ENCODE measurements at regions not wholly inside any gene's neighbourhood (a gene's known extent, or its start where the extent isn't known, plus 50 kb on each side); places are given as distances from the start of the nearest gene placed in this dataset.
A peak's percentile ranks its signal among the peaks of the same experiment; 100 is the strongest.

DNA sequence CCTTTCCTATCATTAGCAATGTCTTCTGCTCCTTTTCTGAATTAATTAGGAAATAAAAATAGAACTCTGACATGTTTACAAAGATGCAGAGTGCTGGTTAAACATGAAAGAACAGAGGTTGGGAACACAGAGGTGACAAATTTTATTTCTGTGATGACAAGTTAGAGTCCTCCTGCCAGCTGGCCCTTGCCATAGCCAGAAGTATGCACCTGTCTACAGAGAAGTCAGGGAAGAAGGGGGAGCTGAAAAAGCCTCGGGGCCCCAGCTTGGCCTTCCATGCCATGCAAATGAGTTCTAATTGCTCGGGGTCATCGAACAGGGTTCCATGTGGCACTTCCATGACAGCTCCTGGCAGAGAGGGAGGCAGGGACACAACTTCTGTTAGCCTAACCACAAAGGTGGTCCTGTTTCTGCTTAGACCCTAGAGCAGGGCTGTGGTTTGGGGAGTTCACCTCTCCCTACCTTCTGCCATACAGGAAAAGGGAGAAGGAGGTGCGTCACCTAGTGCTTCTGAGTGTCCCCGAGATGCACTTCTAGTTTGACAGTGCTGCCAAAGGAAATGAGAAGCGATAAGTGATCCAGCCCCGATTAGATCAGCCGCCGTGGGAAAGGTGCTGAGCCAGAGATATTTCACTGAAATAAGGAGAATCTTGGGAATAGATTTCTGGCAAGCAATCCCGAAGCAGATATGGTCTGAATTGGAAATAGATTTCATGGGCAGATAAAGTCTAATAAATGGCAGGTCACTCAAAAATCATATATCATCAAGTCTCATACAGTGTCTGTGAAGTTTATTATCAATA, 155.8 kb upstream of the FOXN3 start:
- H3K36me3 ChIP-seq = no peaks in the 10 kb centered on the region
- TF ChIP-seq, protein P1, sequence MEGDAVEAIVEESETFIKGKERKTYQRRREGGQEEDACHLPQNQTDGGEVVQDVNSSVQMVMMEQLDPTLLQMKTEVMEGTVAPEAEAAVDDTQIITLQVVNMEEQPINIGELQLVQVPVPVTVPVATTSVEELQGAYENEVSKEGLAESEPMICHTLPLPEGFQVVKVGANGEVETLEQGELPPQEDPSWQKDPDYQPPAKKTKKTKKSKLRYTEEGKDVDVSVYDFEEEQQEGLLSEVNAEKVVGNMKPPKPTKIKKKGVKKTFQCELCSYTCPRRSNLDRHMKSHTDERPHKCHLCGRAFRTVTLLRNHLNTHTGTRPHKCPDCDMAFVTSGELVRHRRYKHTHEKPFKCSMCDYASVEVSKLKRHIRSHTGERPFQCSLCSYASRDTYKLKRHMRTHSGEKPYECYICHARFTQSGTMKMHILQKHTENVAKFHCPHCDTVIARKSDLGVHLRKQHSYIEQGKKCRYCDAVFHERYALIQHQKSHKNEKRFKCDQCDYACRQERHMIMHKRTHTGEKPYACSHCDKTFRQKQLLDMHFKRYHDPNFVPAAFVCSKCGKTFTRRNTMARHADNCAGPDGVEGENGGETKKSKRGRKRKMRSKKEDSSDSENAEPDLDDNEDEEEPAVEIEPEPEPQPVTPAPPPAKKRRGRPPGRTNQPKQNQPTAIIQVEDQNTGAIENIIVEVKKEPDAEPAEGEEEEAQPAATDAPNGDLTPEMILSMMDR (IDR thresholded peaks at IDR 0.05) = no peak
- H3K4me1 ChIP-seq = peaks cover 8% of the 10 kb centered on the region
- no peak overlapping the region for H3K27ac ChIP-seq
- ATAC-seq = no peak
- H3K27me3 ChIP-seq = no peaks in the 10 kb centered on the region
- H3K4me3 ChIP-seq = no peak overlapping the region
- intact Hi-C loops (cut with DNase I) = no loop called here
- DNase-seq = no peak
- H3K9me3 ChIP-seq = no peaks in the 10 kb centered on the region

DNA sequence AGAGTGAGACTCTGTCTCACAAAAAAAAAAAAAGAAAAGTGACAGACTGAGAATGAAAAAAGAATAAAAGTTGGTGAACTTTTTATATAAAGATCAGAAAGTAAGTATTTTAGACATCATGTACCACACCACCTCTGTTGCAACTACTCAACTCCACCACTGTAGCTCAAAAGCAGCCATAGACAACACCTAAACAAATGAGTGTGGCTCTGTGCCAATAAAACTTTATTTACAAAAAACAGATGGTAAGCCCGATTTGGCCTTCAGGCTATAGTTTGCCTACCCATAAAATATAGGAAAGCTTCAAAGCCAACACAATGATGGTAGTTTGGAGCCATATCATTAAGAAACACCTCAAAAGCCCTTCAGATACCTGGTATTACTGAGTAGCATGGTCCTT, 154.5 kb upstream of the FOXN3 start:
- Histone ChIP-seq H3K27me3 (no peaks in the 10 kb centered on the region), H3K4me1 (peaks cover 7% of the 10 kb centered on the region), H3K9me3 (no peaks in the 10 kb centered on the region), H3K4me3 (no peak overlapping the region), H3K36me3 (no peaks in the 10 kb centered on the region), H3K27ac (no peak overlapping the region)
- intact Hi-C loops (cut with DNase I) = no loop called here
- TF ChIP-seq, protein P1 (IDR thresholded peaks at IDR 0.05) = no peak
- ATAC-seq = no peak
- DNase-seq = no peak

DNA sequence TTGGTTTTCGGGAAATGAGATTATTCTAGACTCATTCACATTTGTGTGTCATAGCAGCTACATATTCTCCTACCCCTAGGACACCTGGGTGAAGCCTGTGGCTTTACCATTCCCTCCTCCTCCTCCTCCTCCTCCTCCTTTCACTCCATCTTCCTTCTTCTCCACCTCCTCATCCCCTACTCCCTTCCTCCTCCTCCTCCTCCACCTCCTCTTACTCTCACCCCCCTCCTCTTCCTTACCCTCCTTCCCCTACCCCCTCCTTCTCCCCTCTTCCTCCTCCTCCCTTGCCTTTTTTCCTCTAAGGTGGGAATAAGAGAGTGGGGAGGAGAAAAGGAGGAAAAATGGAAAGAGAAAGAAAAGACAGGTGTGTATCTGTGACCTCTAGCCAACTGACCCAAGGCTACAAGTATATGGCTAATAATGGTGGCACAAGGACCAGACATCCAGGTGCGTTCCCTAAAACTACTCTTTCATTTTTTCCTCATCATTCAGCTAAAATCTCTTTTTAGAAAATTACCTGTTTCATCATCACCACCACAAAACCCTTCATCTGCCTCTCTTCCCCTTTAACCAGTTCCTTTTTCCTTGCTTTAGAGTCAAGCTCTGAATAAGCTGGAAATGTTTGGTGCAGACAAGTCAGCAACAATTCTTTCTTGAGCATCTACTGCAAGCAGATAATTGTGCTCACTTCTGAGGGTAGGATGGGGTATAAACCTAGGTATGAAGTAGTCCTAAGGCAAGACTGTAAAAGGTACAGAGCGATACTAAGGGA, 149.8 kb upstream of the FOXN3 start:
- ATAC-seq (peak; percentile 12), DNase-seq (no peak)
- no peak overlapping the region for H3K4me3 ChIP-seq
- no peaks in the 10 kb centered on the region for H3K27me3 ChIP-seq
- H3K4me1 ChIP-seq = no peaks in the 10 kb centered on the region
- TF ChIP-seq, protein P1 (IDR thresholded peaks at IDR 0.05) = no peak
- intact Hi-C loops (cut with DNase I) = no loop called here
- no peaks in the 10 kb centered on the region for H3K9me3 ChIP-seq
- no peaks in the 10 kb centered on the region for H3K36me3 ChIP-seq
- no peak overlapping the region for H3K27ac ChIP-seq

DNA sequence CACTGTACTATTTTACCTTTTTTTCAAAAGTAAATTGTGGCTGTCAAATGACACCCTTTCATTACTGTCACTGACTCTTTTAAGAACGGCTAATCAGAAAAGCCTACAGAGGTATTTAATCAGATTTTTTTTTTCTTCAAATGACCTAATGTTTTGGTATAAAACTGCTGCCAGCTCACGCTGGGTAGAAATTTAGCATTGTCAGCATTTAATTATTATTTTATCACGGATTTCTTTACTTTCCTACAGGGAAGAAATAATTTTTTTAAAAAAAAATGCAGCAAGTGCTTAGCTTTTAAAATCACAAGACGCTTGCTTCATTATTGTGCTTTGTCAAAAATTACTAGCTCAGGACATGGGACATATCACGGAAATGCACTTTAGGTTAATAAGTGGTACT, 149.1 kb upstream of the FOXN3 start:
- Histone ChIP-seq H3K27me3 (no peaks in the 10 kb centered on the region), H3K4me1 (no peaks in the 10 kb centered on the region), H3K36me3 (no peaks in the 10 kb centered on the region), H3K4me3 (no peak overlapping the region), H3K27ac (no peak overlapping the region), H3K9me3 (no peaks in the 10 kb centered on the region)
- intact Hi-C loops (cut with DNase I) = no loop called here
- DNase-seq (no peak), ATAC-seq (no peak)
- TF ChIP-seq, protein P1 (IDR thresholded peaks at IDR 0.05) = no peak

DNA sequence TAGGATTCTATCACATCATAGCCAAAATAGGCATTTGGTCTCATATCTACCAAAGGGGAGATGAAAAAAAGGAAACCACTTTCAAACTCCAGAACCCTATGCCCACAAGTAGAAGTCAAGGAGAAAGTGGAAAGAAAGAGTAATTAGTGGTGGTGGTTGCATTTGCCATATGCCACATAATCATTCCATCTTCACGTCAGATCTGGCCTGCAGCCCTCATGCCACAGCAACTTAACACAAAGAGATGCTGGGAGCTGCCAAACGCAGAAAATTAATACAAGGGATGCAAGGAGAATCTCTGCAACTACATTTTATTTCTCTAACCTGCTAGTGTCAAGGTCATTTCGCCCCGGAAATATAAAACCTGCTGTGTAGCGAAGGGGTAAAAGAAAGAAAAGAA, 148.6 kb upstream of the FOXN3 start:
- Histone ChIP-seq H3K27ac (no peak overlapping the region), H3K36me3 (no peaks in the 10 kb centered on the region), H3K9me3 (no peaks in the 10 kb centered on the region), H3K4me3 (no peak overlapping the region), H3K4me1 (no peaks in the 10 kb centered on the region), H3K27me3 (no peaks in the 10 kb centered on the region)
- DNase-seq = no peak
- intact Hi-C loops (cut with DNase I) = no loop called here
- TF ChIP-seq, protein P1 (IDR thresholded peaks at IDR 0.05) = no peak
- ATAC-seq = no peak

All from upper lobe of right lung (tissue), 1 donor.